Activated B cell treated with CpG ODN at 0.5 μM for 24 hours (primary cell): ENCODE measurements at regions not wholly inside any gene's neighbourhood (a gene's known extent, or its start where the extent isn't known, plus 50 kb on each side); places are given as distances from the start of the nearest gene placed in this dataset.
A peak's percentile ranks its signal among the peaks of the same experiment; 100 is the strongest.
"Not testable (repeated sequence)": the region's sequence is repeated elsewhere in the genome, so short reads cannot be mapped to it uniquely, and the experiment has no call there.

ENCODE experiments used
- ATAC-seq: fragments of 200-7000 bp; cut with Tn5 transposase; one replicate; pipeline ENCODE4 v1.10.0; 2021; ENCODE audit warnings: low read depth, mild to moderate bottlenecking, moderate library complexity
- CTCF ChIA-PET: fragments of 350-600 bp; sonication (Branson Sonifier 250); formaldehyde crosslinking; loops from one replicate; lab custom pipeline; 2021; ENCODE audit warnings: antibody characterized with exemption; lab: Charles Lee
- POLR2A ChIA-PET: fragments of 350-600 bp; sonication (Branson Sonifier 250); formaldehyde crosslinking; loops from one replicate; lab custom pipeline; 2021; ENCODE audit warnings: antibody characterized with exemption; lab: Charles Lee
- DNase-seq: peaks from one replicate; pipeline ENCODE4 v3.0.0; 2022
- H3K27ac Mint-ChIP-seq: one replicate; pipeline ENCODE4 v1.8.0; 2020; ENCODE audit warnings: mixed read lengths
- H3K27me3 Mint-ChIP-seq: one replicate; pipeline ENCODE4 v1.8.0; 2021; ENCODE audit warnings: mixed read lengths
- H3K36me3 Mint-ChIP-seq: one replicate; pipeline ENCODE4 v1.8.0; 2021; ENCODE audit warnings: low read depth, mixed read lengths
- H3K4me1 Mint-ChIP-seq: one replicate; pipeline ENCODE4 v1.8.0; 2021; ENCODE audit warnings: mixed read lengths
- H3K4me3 Mint-ChIP-seq: one replicate; pipeline ENCODE4 v1.8.0; 2020; ENCODE audit warnings: mild to moderate bottlenecking, mixed read lengths
- H3K9me3 Mint-ChIP-seq: one replicate; pipeline ENCODE4 v1.8.0; 2020; ENCODE audit warnings: mixed read lengths
- CTCF ChIP-seq: fragments of 200-600 bp; IDR thresholded peaks from one replicate; pipeline ENCODE4 v1.8.0; 2022; ENCODE audit warnings: antibody characterized with exemption, mild to moderate bottlenecking
- intact Hi-C: fragments of 100-400 bp; cut with micrococcal nuclease; formaldehyde crosslinking; loops from one replicate; pipeline ENCODE4 v1.15.1; 2024

GRCh38 chr5:174943785-174944184, 219.4 kb downstream of the MSX2 start:
- intact Hi-C loops = no loop called here
- ChIA-PET POLR2A (no interaction called here), CTCF (no interaction called here)

GRCh38 chr5:174943002-174943401, 218.6 kb downstream of the MSX2 start:
- H3K4me3 Mint-ChIP-seq, H3K36me3 Mint-ChIP-seq, CTCF ChIA-PET: not testable (repeated sequence)

More at GRCh38 chr5:174943785-174944184, 219.4 kb downstream of the MSX2 start:
- no peaks in the 10 kb centered on the region for H3K27me3 Mint-ChIP-seq
- H3K4me1 Mint-ChIP-seq = no peaks in the 10 kb centered on the region
- DNase-seq (no peak), ATAC-seq (no peak)
- H3K36me3 Mint-ChIP-seq = no peaks in the 10 kb centered on the region
- H3K4me3 Mint-ChIP-seq = no peak overlapping the region
- no peak overlapping the region for H3K27ac Mint-ChIP-seq
- no peaks in the 10 kb centered on the region for H3K9me3 Mint-ChIP-seq
- no peak for TF ChIP-seq CTCF

GRCh38 chr5:174937201-174938123, 213.1 kb downstream of the MSX2 start:
- Mint-ChIP-seq H3K36me3 (no peaks in the 10 kb centered on the region), H3K4me3 (no peak overlapping the region), H3K27ac (no peak overlapping the region), H3K4me1 (no peaks in the 10 kb centered on the region), H3K27me3 (peaks cover 8% of the 10 kb centered on the region), H3K9me3 (no peaks in the 10 kb centered on the region)
- TF ChIP-seq CTCF = no peak
- POLR2A ChIA-PET = no interaction called here
- intact Hi-C loops = loop anchor here (10.0 kb wide), 1 partner anchor 523 kb away; no protein-coding TSS in a partner anchor
- no peak for ATAC-seq
- no peak for DNase-seq
- CTCF ChIA-PET = interaction anchor here (1.4 kb wide), 1 partner anchor 8 kb away, joined by 3 read pairs; no protein-coding TSS in a partner anchor

More at GRCh38 chr5:174943002-174943401, 218.6 kb downstream of the MSX2 start:
- DNase-seq, H3K9me3 Mint-ChIP-seq, H3K27ac Mint-ChIP-seq, H3K27me3 Mint-ChIP-seq, POLR2A ChIA-PET, intact Hi-C loops, ATAC-seq, H3K4me1 Mint-ChIP-seq: not testable (repeated sequence)

- H3K27me3 Mint-ChIP-seq = peaks cover 8% of the 10 kb centered on the region
- intact Hi-C loops = loop anchor here (10.0 kb wide), 1 partner anchor 521 kb away; no protein-coding TSS in a partner anchor
- no peaks in the 10 kb centered on the region for H3K4me1 Mint-ChIP-seq
- DNase-seq = peak; percentile 18
- no peak for ATAC-seq
- ChIA-PET CTCF (no interaction called here), POLR2A (no interaction called here)
- H3K27ac Mint-ChIP-seq = no peak overlapping the region
- H3K36me3 Mint-ChIP-seq = no peaks in the 10 kb centered on the region
- peaks cover 2% of the 10 kb centered on the region for H3K9me3 Mint-ChIP-seq
- no peak for TF ChIP-seq CTCF
- no peak overlapping the region for H3K4me3 Mint-ChIP-seq
These were observed 211.6 kb downstream of the MSX2 start for GRCh38 chr5:174935854-174936474.

- H3K27me3 Mint-ChIP-seq, ATAC-seq, H3K9me3 Mint-ChIP-seq, CTCF ChIA-PET, H3K27ac Mint-ChIP-seq, H3K4me3 Mint-ChIP-seq, H3K4me1 Mint-ChIP-seq, DNase-seq, H3K36me3 Mint-ChIP-seq, POLR2A ChIA-PET: not testable (repeated sequence)
- intact Hi-C loops = loop anchor here (10.0 kb wide), 1 partner anchor 516 kb away; no protein-coding TSS in a partner anchor
These were observed 206.7 kb downstream of the MSX2 start for GRCh38 chr5:174931033-174931432.

- intact Hi-C loops = no loop called here
- DNase-seq (no peak), ATAC-seq (no peak)
- POLR2A ChIA-PET = no interaction called here
- H3K36me3 Mint-ChIP-seq = no peaks in the 10 kb centered on the region
- no peaks in the 10 kb centered on the region for H3K4me1 Mint-ChIP-seq
- H3K9me3 Mint-ChIP-seq = no peaks in the 10 kb centered on the region
- no peak overlapping the region for H3K4me3 Mint-ChIP-seq
- no peak overlapping the region for H3K27ac Mint-ChIP-seq
- no peaks in the 10 kb centered on the region for H3K27me3 Mint-ChIP-seq
- TF ChIP-seq CTCF = no peak
- CTCF ChIA-PET = interaction anchor here (0.7 kb wide), 1 partner anchor 14 kb away, joined by 3 read pairs; no protein-coding TSS in a partner anchor
These were observed 201.2 kb downstream of the MSX2 start for GRCh38 chr5:174925586-174925985.
